Nucleus accumbens (tissue), 56 donors: ENCODE measurements at regions not wholly inside any gene's neighbourhood (a gene's known extent, or its start where the extent isn't known, plus 50 kb on each side); places are given as distances from the start of the nearest gene placed in this dataset.

ENCODE experiments used
- DNase-seq, 56 donors: peaks; one replicate each; lab custom pipeline; 2025; lab: John Stamatoyannopoulos, UW

GRCh38 chr3:137948400-137949072, 61.4 kb upstream of the CLDN18 start:
- DNase-seq = no peak

GRCh38 chr3:137958636-137959035, 51.3 kb upstream of the CLDN18 start:
- DNase-seq = no peak
